Urinary bladder (tissue), 3 donors: ENCODE measurements at regions not wholly inside any gene's neighbourhood (a gene's known extent, or its start where the extent isn't known, plus 50 kb on each side); places are given as distances from the start of the nearest gene placed in this dataset.

Experiments
- DNase-seq: peaks from one replicate; pipeline ENCODE4 v3.0.0-alpha.2; 2015; ENCODE audit errors: extremely low spot score
- H3K27ac ChIP-seq: one replicate; pipeline ENCODE4 v1.5.1; 2013; ENCODE audit warnings: low read depth, mild to moderate bottlenecking, moderate library complexity
- H3K36me3 ChIP-seq: one replicate; pipeline ENCODE4 v1.6.1; 2013; ENCODE audit warnings: mild to moderate bottlenecking, moderate library complexity; ENCODE audit not compliant: insufficient read depth
- H3K4me1 ChIP-seq: one replicate; pipeline ENCODE4 v1.6.1; 2013; ENCODE audit warnings: mild to moderate bottlenecking, moderate library complexity; ENCODE audit not compliant: insufficient read depth
- H3K4me3 ChIP-seq: one replicate; pipeline ENCODE4 v1.5.1; 2013; ENCODE audit warnings: low read depth, low read length
- WGBS: extraction: QIAGEN DNeasy Blood & Tissue Kit; methylation state at CpG from one replicate; pipeline ENCODE4 v1.1.7; 2013; 5-methylcytosine and 5-hydroxymethylcytosine counted together
- donor health status: healthy with polysubstance abuse.
- donor health status: healthy.

DNA sequence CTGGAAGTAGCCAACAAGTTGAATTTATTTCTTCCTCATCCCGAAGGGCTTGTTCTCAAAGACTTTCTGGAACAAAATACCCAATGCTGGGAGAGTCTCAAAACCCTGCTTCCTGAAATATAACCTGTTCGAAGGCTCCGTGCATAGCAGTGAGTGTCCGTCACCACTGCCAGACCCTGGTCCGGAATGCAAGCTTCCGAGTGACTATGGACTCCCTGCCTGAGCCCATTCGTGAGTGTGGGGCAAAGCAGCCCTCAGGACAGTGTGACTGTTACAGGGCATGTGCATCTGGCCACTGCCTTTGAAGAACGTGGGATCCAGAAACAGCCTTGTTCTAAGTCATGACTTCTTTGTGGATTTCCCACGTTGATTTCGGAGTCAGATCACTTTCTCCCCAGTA, 214.5 kb upstream of the IGF1R start:
- DNase-seq: no peak
- no peaks in the 10 kb centered on the region for H3K36me3 ChIP-seq
- whole genome bisulfite sequencing: 80% methylated on average over 10 of the region's 10 CpGs
- no peak overlapping the region for H3K4me3 ChIP-seq
- no peak overlapping the region for H3K27ac ChIP-seq
- no peaks in the 10 kb centered on the region for H3K4me1 ChIP-seq

DNA sequence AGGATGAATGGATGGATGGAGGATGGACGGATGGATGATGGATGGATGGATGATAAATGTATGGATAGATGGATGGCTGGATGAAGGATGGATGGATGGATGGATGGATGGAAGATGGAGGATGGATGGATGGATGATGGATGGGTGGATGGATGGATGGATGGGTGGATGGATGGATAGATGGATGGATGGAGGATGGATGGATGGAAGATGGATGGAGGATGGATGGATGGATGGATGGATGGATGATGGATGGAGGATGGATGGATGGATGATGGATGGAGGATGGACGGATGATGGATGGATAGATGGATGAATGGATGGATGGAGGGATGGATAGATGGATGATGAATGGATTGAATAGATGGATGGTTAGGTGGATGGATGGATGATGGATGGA, 210.6 kb upstream of the IGF1R start:
- 97% methylated on average over 2 of the region's 2 CpGs for WGBS
- no peaks in the 10 kb centered on the region for H3K36me3 ChIP-seq
- H3K27ac ChIP-seq: no peak overlapping the region
- DNase-seq: no peak
- no peaks in the 10 kb centered on the region for H3K4me1 ChIP-seq
- H3K4me3 ChIP-seq: no peak overlapping the region

- WGBS: 88% methylated on average over 5 of the region's 5 CpGs
- no peak overlapping the region for H3K4me3 ChIP-seq
- no peak for DNase-seq
- H3K27ac ChIP-seq: no peak overlapping the region
- H3K36me3 ChIP-seq: no peaks in the 10 kb centered on the region
- no peaks in the 10 kb centered on the region for H3K4me1 ChIP-seq
These were observed 210.0 kb upstream of the IGF1R start for GRCh38 chr15:98438326-98438725.

- H3K4me3 ChIP-seq: no peak overlapping the region
- WGBS: 93% methylated on average over 7 of the region's 7 CpGs
These were observed 209.4 kb upstream of the IGF1R start for GRCh38 chr15:98438907-98439306.

GRCh38 chr15:98439523-98439942, 208.8 kb upstream of the IGF1R start:
- 72% methylated on average over 6 of the region's 6 CpGs for WGBS

More at GRCh38 chr15:98438907-98439306, 209.4 kb upstream of the IGF1R start:
- Histone ChIP-seq H3K36me3 (no peaks in the 10 kb centered on the region), H3K27ac (no peak overlapping the region), H3K4me1 (no peaks in the 10 kb centered on the region)
- no peak for DNase-seq

GRCh38 chr15:98440917-98441316, 207.4 kb upstream of the IGF1R start:
- no peak for DNase-seq
- 68% methylated on average over 8 of the region's 8 CpGs for WGBS
- no peaks in the 10 kb centered on the region for H3K4me1 ChIP-seq
- H3K4me3 ChIP-seq: no peak overlapping the region
- no peaks in the 10 kb centered on the region for H3K36me3 ChIP-seq
- H3K27ac ChIP-seq: no peak overlapping the region

More at GRCh38 chr15:98439523-98439942, 208.8 kb upstream of the IGF1R start:
- Histone ChIP-seq H3K27ac (no peak overlapping the region), H3K36me3 (no peaks in the 10 kb centered on the region), H3K4me3 (no peak overlapping the region), H3K4me1 (no peaks in the 10 kb centered on the region)
- no peak for DNase-seq

GRCh38 chr15:98441599-98441998, 206.7 kb upstream of the IGF1R start:
- no peak for DNase-seq
- WGBS: 71% methylated on average over 5 of the region's 5 CpGs
- Histone ChIP-seq H3K4me3 (no peak overlapping the region), H3K4me1 (no peaks in the 10 kb centered on the region), H3K27ac (no peak overlapping the region), H3K36me3 (no peaks in the 10 kb centered on the region)

DNA sequence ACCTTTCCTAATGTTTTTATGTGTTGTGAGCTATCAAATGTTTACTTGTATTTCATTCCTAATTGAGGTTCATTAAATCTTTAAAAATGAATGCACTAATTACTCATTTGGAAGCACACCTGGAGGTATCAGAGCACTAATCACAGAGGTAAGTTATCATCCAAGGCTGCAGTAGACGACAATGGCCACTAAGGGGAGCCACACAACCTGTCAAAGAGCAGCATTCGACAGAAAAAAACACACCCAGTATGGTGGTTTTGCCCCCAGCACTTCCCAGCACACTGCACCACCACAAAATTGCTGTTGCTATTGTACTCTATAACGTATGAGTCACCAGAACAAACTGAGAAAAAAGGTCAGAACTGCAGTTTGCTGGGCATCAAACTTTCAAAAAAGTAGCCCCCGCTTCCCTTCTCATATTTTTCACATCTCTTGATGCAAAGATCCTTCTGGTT, 205.9 kb upstream of the IGF1R start:
- no peak overlapping the region for H3K27ac ChIP-seq
- DNase-seq: peak; percentile 60
- H3K4me1 ChIP-seq: peaks cover 2% of the 10 kb centered on the region
- 27% methylated on average over 4 of the region's 4 CpGs for WGBS
- no peak overlapping the region for H3K4me3 ChIP-seq
- H3K36me3 ChIP-seq: no peaks in the 10 kb centered on the region

GRCh38 chr15:98442901-98443300, 205.4 kb upstream of the IGF1R start:
- Histone ChIP-seq H3K36me3 (no peaks in the 10 kb centered on the region), H3K27ac (no peak overlapping the region), H3K4me3 (no peak overlapping the region), H3K4me1 (peaks cover 2% of the 10 kb centered on the region)
- DNase-seq: no peak
- WGBS: 52% methylated on average over 3 of the region's 3 CpGs

DNA sequence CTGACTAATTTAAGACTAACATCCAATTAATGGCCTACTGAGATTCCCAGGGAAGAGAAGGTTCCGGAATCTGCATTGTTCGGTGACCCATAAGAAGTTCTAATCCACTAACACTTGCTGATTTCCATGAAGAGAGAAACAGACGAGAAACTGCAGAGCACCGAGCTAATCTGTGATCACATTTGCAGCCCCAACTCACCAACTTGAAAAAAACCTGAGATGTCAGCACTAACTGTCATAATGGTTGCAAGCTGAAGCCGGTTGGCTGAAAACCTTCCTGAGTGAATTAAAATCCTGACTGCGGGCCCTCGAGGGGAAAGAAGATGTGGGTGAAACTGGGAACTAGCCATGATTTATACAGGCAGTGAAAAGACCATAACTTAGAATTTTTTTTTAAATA, 204.8 kb upstream of the IGF1R start:
- Histone ChIP-seq H3K36me3 (no peaks in the 10 kb centered on the region), H3K4me1 (peaks cover 2% of the 10 kb centered on the region), H3K4me3 (no peak overlapping the region), H3K27ac (no peak overlapping the region)
- DNase-seq: no peak
- 68% methylated on average over 7 of the region's 7 CpGs for WGBS

- H3K36me3 ChIP-seq: no peaks in the 10 kb centered on the region
- 60% methylated on average over 9 of the region's 9 CpGs for WGBS
- H3K4me3 ChIP-seq: no peak overlapping the region
- H3K4me1 ChIP-seq: peaks cover 2% of the 10 kb centered on the region
- no peak overlapping the region for H3K27ac ChIP-seq
- DNase-seq: no peak
These were observed 204.2 kb upstream of the IGF1R start for GRCh38 chr15:98444138-98444537.

DNA sequence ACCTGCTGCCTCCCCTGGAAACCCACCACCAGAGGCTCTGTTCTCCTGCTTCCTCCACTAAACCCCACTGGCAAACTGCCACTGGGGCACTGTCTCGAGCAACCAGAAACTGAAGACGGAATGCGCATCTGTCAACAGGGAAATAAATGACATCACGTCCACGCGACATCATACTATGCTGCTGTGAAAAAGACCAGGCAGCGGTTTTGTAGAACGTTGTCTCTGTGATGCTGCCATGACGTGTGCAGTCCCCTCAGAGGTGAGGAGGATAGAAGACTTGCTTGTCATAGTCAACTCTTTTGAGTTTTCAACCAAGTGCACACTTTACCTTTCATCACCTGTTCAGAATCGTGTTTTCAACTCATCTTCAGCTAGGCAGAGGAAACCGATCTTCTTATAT, 203.0 kb upstream of the IGF1R start:
- DNase-seq: no peak
- Histone ChIP-seq H3K4me1 (peaks cover 2% of the 10 kb centered on the region), H3K4me3 (no peak overlapping the region), H3K36me3 (no peaks in the 10 kb centered on the region), H3K27ac (no peak overlapping the region)
- WGBS: 84% methylated on average over 11 of the region's 11 CpGs

- Histone ChIP-seq H3K27ac (no peak overlapping the region), H3K36me3 (no peaks in the 10 kb centered on the region), H3K4me3 (no peak overlapping the region), H3K4me1 (peaks cover 2% of the 10 kb centered on the region)
- no peak for DNase-seq
- WGBS: 79% methylated on average over 8 of the region's 8 CpGs
These were observed 202.3 kb upstream of the IGF1R start for GRCh38 chr15:98446083-98446482.

DNA sequence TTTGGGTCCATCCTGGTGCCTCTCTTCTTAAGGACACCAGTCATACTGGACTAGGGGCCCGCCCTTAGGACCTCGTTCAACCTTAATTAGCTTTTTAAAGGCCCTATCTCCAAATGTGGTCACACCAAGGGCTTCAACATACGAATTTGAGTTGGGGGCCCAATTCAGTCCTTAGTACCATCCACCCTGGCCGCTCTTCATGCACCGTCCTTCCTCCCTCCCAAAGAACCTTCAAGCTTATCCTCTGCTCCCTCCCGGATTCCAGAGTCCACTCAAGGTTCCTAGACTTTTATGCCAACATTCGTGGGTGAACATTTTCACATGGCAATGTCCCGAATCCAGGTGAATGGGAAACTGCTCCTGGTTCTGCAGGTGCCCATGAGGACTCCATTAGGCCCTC, 201.3 kb upstream of the IGF1R start:
- Histone ChIP-seq H3K27ac (no peak overlapping the region), H3K36me3 (no peaks in the 10 kb centered on the region), H3K4me3 (no peak overlapping the region), H3K4me1 (peaks cover 2% of the 10 kb centered on the region)
- 79% methylated on average over 8 of the region's 8 CpGs for WGBS
- DNase-seq: no peak

DNA sequence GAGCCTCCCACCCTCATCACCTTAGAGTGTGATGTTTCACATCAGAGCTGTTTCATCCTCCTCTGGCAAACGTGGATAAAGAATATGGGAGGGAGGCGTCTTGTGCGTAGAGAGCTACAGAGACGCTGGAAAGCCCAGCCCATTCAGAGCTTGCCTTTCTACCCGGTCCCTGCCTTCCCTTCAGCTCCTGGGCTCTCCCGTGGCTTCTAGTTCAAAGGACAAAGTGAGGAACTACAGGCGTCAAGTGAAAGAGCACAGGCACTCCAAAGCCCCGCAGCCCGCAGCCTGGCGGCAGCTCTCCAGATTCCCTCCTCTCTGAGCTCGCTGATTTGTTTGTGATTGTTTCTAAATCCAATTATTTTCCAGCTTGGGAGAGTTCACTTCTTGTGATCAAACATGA, 197.1 kb upstream of the IGF1R start:
- DNase-seq: no peak
- Histone ChIP-seq H3K27ac (no peak overlapping the region), H3K36me3 (no peaks in the 10 kb centered on the region), H3K4me3 (no peak overlapping the region), H3K4me1 (peaks cover 2% of the 10 kb centered on the region)
- 53% methylated on average over 11 of the region's 11 CpGs for WGBS
